Calu3 (cell line): ENCODE measurements at regions not wholly inside any gene's neighbourhood (a gene's known extent, or its start where the extent isn't known, plus 50 kb on each side); places are given as distances from the start of the nearest gene placed in this dataset.

Experiments used
- BruUV-seq: library from RNA; stranded (reverse); fragments of 400-500 nt; replicated peaks from 2 replicates; lab custom pipeline; 2021; lab: Mats Ljungman, UMichigan
- CTCF ChIA-PET: fragments of 300-600 bp; sonication (Branson Sonifier 250); formaldehyde crosslinking; loops from one replicate; lab custom pipeline; 2022; ENCODE audit warnings: antibody characterized with exemption; lab: Charles Lee
- DNase-seq: peaks from one replicate; pipeline ENCODE4 v3.0.0; 2022
- H3K27ac Mint-ChIP-seq: one replicate; pipeline ENCODE4 v1.8.0; 2022; ENCODE audit warnings: mixed read lengths; ENCODE audit not compliant: unreplicated experiment
- H3K27me3 Mint-ChIP-seq: one replicate; pipeline ENCODE4 v1.8.0; 2022; ENCODE audit warnings: mixed read lengths; ENCODE audit not compliant: unreplicated experiment
- H3K36me3 Mint-ChIP-seq: one replicate; pipeline ENCODE4 v1.8.0; 2022; ENCODE audit warnings: mild to moderate bottlenecking, moderate library complexity, mixed read lengths; ENCODE audit not compliant: insufficient read depth, unreplicated experiment
- H3K4me1 Mint-ChIP-seq: one replicate; pipeline ENCODE4 v1.8.0; 2022; ENCODE audit warnings: mild to moderate bottlenecking, low read depth, mixed read lengths; ENCODE audit not compliant: unreplicated experiment
- H3K4me3 Mint-ChIP-seq: one replicate; pipeline ENCODE4 v1.8.0; 2022; ENCODE audit warnings: mild to moderate bottlenecking, low read depth, moderate library complexity, mixed read lengths; ENCODE audit not compliant: unreplicated experiment
- H3K9me3 Mint-ChIP-seq: one replicate; pipeline ENCODE4 v1.8.0; 2022; ENCODE audit warnings: low read depth, mixed read lengths; ENCODE audit not compliant: unreplicated experiment
- CTCF ChIP-seq: fragments of 200-600 bp; IDR thresholded peaks from one replicate; pipeline ENCODE4 v1.8.0; 2022; ENCODE audit warnings: antibody characterized with exemption; ENCODE audit not compliant: unreplicated experiment
- intact Hi-C: fragments of 100-400 bp; cut with micrococcal nuclease; formaldehyde crosslinking; loops from one replicate; pipeline ENCODE4 v1.10.0; 2022; ENCODE audit not compliant: unreplicated experiment

DNA sequence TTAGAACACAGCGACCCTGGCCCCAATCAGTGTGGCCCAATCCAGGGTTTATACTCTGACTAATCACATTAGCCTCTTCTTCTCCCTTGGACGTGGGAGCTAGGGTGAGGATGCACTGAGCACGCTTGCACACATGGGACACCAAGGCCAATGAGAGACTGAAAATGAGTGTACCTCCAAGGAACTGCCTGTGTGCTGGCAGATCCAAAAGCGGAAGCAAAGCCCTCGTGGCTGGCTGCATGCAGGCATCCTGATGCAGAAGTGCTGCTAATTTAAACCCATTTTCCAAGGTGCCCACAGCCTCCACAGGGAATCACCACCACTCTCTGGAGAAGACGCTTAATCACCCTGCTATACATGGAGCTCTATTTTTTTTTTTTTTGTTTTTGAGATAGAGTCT, 375.3 kb upstream of the XYLT1 start:
- no TSS peak for BruUV-seq
- intact Hi-C loops, result no loop called here
- Mint-ChIP-seq H3K9me3 (peaks cover 7% of the 10 kb centered on the region), H3K4me3 (no peak overlapping the region), H3K27ac (no peak overlapping the region), H3K4me1 (no peaks in the 10 kb centered on the region), H3K36me3 (no peaks in the 10 kb centered on the region), H3K27me3 (no peaks in the 10 kb centered on the region)
- CTCF ChIA-PET, result no interaction called here
- no peak for DNase-seq
- no peak for TF ChIP-seq CTCF

DNA sequence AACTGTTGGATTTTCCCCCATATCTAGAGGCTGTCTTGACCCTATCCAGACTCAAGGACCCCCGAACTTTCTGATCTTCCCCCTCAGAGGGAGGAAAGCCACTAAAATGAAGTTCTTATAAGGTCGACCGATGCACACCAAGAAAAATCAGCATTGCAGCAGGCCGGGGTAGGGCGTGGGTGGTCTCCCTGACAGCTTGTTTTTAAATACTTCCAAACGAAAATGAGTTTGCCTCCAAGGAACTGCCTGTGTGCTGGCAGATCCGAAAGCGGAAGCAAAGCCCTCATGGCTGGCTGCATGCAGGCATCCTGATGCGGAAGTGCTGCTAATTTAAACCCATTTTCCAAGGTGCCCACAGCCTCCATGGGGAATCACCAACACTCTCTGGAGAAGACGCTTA, 374.3 kb upstream of the XYLT1 start:
- intact Hi-C loops, result no loop called here
- no peaks in the 10 kb centered on the region for H3K4me1 Mint-ChIP-seq
- DNase-seq, result no peak
- no peak overlapping the region for H3K4me3 Mint-ChIP-seq
- CTCF ChIA-PET, result no interaction called here
- no peaks in the 10 kb centered on the region for H3K27me3 Mint-ChIP-seq
- no peaks in the 10 kb centered on the region for H3K36me3 Mint-ChIP-seq
- no peak for TF ChIP-seq CTCF
- H3K27ac Mint-ChIP-seq, result no peak overlapping the region
- no TSS peak for BruUV-seq
- H3K9me3 Mint-ChIP-seq, result peaks cover 15% of the 10 kb centered on the region

GRCh38 chr16:17843905-17844304, 373.1 kb upstream of the XYLT1 start:
- H3K4me3 Mint-ChIP-seq, result no peak overlapping the region
- H3K4me1 Mint-ChIP-seq, result no peaks in the 10 kb centered on the region
- intact Hi-C loops, result no loop called here
- DNase-seq, result no peak
- no peaks in the 10 kb centered on the region for H3K36me3 Mint-ChIP-seq
- no peak for TF ChIP-seq CTCF
- no TSS peak for BruUV-seq
- peaks cover 15% of the 10 kb centered on the region for H3K9me3 Mint-ChIP-seq
- H3K27ac Mint-ChIP-seq, result no peak overlapping the region
- no peaks in the 10 kb centered on the region for H3K27me3 Mint-ChIP-seq
- CTCF ChIA-PET, result no interaction called here

DNA sequence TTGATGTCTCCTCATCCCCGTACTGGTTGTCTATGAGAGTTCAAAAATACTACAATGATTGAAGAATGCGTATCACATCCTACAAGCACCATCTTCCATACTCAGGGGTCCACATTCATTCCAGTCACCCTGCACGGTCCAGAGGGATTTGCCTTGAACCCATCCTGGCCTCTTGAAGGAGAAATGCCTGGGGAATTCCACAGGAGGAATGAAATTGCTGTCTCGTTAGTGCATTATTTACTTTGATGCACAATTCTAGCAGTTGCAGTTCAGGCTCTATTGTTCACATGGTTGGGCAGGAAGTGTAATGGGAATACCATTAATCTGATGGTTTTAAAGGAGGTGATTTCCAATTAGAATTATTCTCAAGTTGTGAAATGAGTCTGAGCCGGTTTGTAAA, 369.1 kb upstream of the XYLT1 start:
- Mint-ChIP-seq H3K36me3 (no peaks in the 10 kb centered on the region), H3K27ac (no peak overlapping the region), H3K27me3 (no peaks in the 10 kb centered on the region), H3K4me1 (no peaks in the 10 kb centered on the region), H3K4me3 (no peak overlapping the region), H3K9me3 (peaks cover 16% of the 10 kb centered on the region)
- TF ChIP-seq CTCF, result no peak
- DNase-seq, result no peak
- no TSS peak for BruUV-seq
- CTCF ChIA-PET, result no interaction called here
- intact Hi-C loops, result no loop called here
